ENCODE measurements at regions not wholly inside any gene's neighbourhood (a gene's known extent, or its start where the extent isn't known, plus 50 kb on each side); places are given as distances from the start of the nearest gene placed in this dataset.

DNA sequence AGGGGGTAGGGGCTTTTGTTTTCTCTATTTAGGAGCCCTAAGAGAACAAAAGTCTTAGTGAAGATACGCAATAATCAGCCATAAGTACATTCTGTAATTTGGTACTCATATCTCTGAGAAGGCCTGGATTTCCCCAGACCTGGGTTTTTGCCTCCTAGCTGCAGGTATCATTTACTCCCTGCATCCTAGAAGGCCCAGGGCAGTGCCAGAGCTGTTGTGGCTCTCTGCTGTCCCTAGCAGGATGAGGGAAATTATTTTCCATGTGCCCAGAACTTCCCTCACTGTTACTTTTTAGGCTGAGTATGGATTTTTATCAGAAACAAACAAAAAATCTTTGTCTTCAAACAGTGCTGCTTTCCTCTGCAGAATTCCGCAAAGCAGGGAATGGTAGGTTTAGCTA is 192.5 kb upstream of the SYT1 start:
- no peak for DNase-seq
- H3K27ac ChIP-seq, result no peak overlapping the region
- H3K4me3 ChIP-seq, result no peak overlapping the region
- H3K4me1 ChIP-seq, result no peaks in the 10 kb centered on the region
- H3K9me3 ChIP-seq (replicated peaks), result no peaks in the 10 kb centered on the region
- H3K27me3 ChIP-seq, result no peaks in the 10 kb centered on the region
- H3K36me3 ChIP-seq, result no peaks in the 10 kb centered on the region

DNA sequence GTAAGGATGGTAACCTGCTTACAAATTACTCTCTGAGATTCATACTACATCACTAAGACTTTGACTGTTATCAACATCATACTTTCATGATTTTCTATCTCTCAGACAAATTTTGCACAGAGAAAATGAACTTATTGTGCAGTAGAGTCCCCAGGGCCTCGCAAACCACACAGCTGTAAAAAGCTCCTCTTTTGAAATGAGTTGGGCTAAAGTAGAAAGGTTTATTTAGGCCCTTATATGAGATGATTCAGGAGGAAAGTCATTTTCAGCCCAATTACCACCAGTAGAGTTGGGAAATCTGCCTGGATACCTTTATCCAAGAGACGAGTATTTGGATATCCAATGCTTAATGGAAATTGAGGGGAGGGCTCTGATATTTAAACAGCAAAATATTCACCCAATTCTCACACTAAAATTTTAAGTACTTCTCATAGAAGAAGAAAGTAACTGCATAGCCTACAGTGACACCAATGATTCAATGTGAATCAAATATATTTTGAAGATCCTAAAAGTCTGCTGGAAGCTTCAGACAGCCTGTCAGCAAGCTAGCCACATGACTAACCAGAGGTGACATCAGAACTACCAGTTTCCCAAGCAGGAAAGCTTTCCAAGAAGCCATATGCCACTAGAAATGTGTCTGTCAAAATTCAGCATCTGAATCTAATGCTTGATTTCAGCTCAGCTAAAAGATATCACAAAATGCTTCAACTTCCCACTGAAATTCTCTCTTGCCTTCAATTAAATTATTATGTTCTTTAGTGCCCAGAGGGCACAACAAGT is 190.1 kb upstream of the SYT1 start:
- peak in 1 of 2 experiments; percentile 21 for DNase-seq
- H3K27ac ChIP-seq, result no peak overlapping the region
- H3K27me3 ChIP-seq, result no peaks in the 10 kb centered on the region
- no peak overlapping the region for H3K4me3 ChIP-seq
- H3K36me3 ChIP-seq, result no peaks in the 10 kb centered on the region
- no peaks in the 10 kb centered on the region for H3K9me3 ChIP-seq (replicated peaks)
- no peaks in the 10 kb centered on the region for H3K4me1 ChIP-seq

DNA sequence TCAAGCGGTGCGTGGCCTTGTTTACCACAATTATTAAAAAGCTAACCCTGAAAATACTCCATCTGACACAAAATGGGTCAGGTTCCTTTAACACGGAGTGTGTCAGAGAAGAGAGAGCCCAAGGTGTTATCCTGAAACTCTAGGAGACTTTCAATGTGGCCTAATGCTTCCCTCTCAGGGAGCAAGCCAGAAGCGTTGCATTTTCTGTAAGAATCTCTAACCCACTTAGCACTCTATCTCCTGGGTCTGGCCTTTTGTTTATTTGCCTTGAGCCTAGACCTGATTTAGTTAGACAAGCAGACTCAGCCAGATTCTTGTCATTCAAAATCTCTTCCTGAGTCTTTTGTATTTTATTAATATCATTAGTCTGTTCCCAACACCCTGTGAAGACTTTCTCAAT is 184.0 kb upstream of the SYT1 start:
- H3K36me3 ChIP-seq, result no peaks in the 10 kb centered on the region
- H3K27ac ChIP-seq, result no peak overlapping the region
- H3K4me1 ChIP-seq, result peaks cover 11% of the 10 kb centered on the region
- H3K9me3 ChIP-seq (replicated peaks), result no peaks in the 10 kb centered on the region
- H3K4me3 ChIP-seq, result no peak overlapping the region
- no peaks in the 10 kb centered on the region for H3K27me3 ChIP-seq
- no peak for DNase-seq

DNA sequence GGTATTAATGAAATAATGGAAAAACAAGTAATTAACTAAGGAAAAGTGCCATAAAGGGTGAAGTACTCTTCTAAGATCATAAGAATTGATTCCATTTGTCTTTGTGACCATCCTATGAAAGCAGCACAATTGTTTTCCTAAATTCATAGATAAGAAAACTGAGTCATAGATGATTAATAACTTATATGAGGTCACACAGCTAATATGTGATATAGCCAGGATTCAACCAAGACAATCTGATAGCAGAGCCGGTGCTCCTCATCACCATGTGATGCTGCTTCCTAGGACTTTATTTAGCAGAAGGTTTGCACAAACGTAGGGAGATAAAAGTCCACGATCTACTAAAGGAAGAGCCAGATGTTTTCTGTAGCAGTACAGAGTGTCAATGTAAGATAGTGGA is 181.5 kb upstream of the SYT1 start:
- DNase-seq, result no peak
- H3K9me3 ChIP-seq (replicated peaks), result no peaks in the 10 kb centered on the region

DNA sequence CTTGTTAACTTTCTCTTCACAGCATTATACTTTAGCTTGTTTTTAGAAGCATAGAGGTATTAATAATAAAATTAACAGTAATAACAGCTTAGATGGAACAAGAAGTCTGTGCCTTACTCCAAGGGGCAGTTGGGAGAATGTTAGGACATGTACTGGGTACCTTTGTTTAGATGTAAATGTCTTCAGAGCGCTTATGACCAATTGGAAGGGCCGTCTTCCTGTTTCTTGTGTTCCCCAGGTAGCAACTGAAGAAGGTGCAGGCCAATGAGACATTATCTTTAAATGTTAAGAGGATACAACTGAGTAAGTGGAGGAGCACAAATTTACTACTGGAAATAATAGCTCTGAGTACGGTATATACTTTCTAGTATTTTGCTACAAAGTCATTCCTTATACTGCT is 180.9 kb upstream of the SYT1 start:
- no peaks in the 10 kb centered on the region for H3K9me3 ChIP-seq (replicated peaks)

More for the DNA sequence above, 181.5 kb upstream of the SYT1 start:
- Histone ChIP-seq H3K4me1 (peaks cover 14% of the 10 kb centered on the region), H3K27ac (no peak overlapping the region), H3K36me3 (no peaks in the 10 kb centered on the region), H3K27me3 (no peaks in the 10 kb centered on the region), H3K4me3 (no peak overlapping the region)

DNA sequence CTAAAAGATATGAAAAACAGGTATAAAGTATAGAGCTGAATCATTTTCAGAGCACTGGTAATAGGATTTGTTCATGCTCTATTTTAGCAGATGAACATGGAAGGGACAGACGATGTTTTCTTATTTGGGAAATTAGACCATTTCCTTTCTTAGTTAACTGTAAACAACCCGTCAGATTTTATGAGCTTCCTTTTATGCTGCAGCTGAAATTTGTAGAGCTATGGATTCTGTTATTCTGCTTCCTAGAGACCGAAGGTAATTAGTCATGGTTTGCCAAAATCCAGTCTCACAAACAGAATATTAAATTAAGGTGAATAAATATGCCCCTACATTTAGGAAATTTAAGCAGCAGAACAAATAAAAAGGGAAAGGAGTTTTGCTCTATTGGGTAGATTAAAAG is 180.2 kb upstream of the SYT1 start:
- H3K4me1 ChIP-seq, result peaks cover 16% of the 10 kb centered on the region
- H3K27ac ChIP-seq, result peak overlapping the region; percentile 61
- H3K4me3 ChIP-seq, result no peak overlapping the region
- H3K27me3 ChIP-seq, result no peaks in the 10 kb centered on the region
- no peaks in the 10 kb centered on the region for H3K9me3 ChIP-seq (replicated peaks)
- peak in 1 of 2 experiments; percentile 42 for DNase-seq
- H3K36me3 ChIP-seq, result no peaks in the 10 kb centered on the region

More for the DNA sequence above, 180.9 kb upstream of the SYT1 start:
- H3K27me3 ChIP-seq, result no peaks in the 10 kb centered on the region
- H3K4me1 ChIP-seq, result peaks cover 16% of the 10 kb centered on the region
- no peaks in the 10 kb centered on the region for H3K36me3 ChIP-seq
- H3K4me3 ChIP-seq, result no peak overlapping the region
- DNase-seq, result no peak
- H3K27ac ChIP-seq, result no peak overlapping the region

DNA sequence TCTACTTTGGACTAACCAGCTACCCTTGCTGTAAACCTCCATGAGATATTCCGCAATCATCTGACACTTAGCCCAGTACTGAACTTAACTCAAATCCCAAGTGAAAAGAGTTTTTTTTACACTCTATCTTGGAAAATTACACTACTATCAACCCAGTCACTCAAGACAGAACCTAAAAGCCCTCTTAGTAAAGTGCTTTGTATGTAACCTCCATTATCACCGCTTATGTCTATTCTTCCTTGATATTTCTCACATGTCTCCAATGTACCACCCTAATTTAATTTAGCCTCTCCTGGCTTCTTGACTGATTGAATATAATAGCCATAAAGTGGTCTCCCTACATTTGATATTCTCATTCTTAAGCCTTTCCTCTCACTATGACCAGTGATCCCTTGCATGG is 168.8 kb upstream of the SYT1 start:
- no peaks in the 10 kb centered on the region for H3K9me3 ChIP-seq (replicated peaks)
- no peaks in the 10 kb centered on the region for H3K4me1 ChIP-seq
- no peak overlapping the region for H3K4me3 ChIP-seq
- H3K27me3 ChIP-seq, result no peaks in the 10 kb centered on the region
- H3K36me3 ChIP-seq, result no peaks in the 10 kb centered on the region
- DNase-seq, result no peak
- H3K27ac ChIP-seq, result no peak overlapping the region

DNA sequence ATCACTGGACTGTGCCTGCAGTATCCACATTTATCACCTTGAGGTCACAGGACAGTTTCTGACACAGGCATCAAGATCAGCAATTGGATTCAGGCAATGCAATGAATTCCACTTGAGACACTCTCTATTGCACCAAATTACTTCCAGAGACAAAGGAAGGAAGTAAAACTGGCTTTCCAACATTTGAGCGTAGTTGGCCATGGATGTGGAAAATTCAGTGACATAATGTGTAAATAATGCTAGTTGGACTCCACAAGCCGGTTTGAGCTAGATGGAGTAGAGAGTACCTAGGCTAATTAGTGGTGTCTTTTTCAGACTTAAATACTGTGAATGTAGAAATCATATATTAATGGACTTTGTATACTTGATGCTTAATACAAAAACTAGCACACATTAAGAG is 168.3 kb upstream of the SYT1 start:
- H3K4me3 ChIP-seq, result no peak overlapping the region
- H3K27ac ChIP-seq, result no peak overlapping the region
- no peaks in the 10 kb centered on the region for H3K36me3 ChIP-seq
- H3K4me1 ChIP-seq, result no peaks in the 10 kb centered on the region
- no peak for DNase-seq
- no peaks in the 10 kb centered on the region for H3K27me3 ChIP-seq
- H3K9me3 ChIP-seq (replicated peaks), result no peaks in the 10 kb centered on the region

DNA sequence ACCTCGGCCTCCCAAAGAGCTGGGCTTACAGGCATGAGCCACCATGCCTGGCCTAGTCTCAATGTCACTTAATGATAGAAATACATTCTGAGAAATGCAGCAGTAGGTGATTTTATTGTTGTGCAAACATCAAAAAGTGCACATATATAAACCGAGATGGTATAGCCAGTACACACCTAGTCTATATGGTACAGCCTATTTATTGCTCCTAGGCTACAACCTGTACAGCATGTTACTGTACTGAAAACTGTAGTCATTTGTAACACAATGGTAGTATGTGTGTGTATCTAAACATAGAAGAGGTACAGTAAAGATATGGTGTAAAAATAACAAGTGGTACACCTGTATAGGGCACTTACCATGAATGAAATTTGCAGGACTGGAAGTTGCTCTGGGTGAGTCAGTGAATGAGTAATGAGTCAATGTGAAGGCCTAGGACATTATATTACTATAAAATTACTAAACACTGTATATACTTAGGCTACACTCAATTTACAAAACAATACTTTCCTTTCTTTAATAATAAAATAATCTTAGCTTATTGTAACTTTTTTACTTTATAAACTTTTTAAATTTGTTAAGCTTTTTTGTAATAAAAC is 166.7 kb upstream of the SYT1 start:
- no peak for DNase-seq
- H3K36me3 ChIP-seq, result no peaks in the 10 kb centered on the region
- no peaks in the 10 kb centered on the region for H3K27me3 ChIP-seq
- no peaks in the 10 kb centered on the region for H3K4me1 ChIP-seq
- H3K27ac ChIP-seq, result no peak overlapping the region
- H3K9me3 ChIP-seq (replicated peaks), result no peaks in the 10 kb centered on the region; the same call in 1 of the 2 replicates
- no peak overlapping the region for H3K4me3 ChIP-seq

DNA sequence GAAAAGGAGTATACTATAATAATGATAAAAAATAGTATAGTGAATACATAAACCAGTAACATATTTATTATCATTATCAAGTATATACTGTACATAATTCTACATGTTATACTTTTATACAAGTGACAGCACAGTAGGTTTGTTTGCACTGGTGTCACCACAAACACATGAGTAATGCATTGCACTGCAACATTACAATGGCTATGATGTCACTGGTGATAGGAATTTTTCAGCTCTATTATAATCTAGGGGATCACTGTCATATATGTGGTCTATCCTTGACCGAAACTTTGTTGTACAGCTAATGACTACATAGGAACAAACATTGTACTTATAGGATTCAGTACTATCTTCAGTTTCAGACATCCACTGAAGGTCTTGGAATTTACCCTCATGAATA is 165.8 kb upstream of the SYT1 start:
- DNase-seq, result no peak
- H3K4me3 ChIP-seq, result no peak overlapping the region
- no peaks in the 10 kb centered on the region; the same call in 1 of the 2 replicates for H3K9me3 ChIP-seq (replicated peaks)
- H3K4me1 ChIP-seq, result peaks cover 2% of the 10 kb centered on the region
- no peak overlapping the region for H3K27ac ChIP-seq
- no peaks in the 10 kb centered on the region for H3K27me3 ChIP-seq
- H3K36me3 ChIP-seq, result no peaks in the 10 kb centered on the region

DNA sequence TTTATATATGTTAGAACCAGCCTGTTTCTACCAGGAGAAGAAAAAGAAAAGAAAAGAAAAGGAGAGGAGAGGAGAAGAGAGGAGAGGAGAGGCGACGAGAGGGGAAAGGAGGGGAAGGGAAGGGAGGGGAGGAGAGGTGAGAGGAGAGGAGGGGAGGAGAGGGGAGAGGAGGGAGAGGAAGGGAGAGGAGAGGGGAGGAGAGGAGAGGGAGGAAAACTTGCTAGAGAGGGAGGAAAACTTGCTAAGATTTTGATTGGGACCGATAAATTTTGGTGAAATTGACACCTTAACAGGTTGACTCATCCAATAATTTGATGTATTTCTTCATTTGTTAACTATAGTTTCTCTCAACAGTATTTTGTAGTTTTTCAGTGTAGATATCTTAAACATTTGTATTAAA is 164.0 kb upstream of the SYT1 start:
- no peaks in the 10 kb centered on the region; the same call in 1 of the 2 replicates for H3K9me3 ChIP-seq (replicated peaks)

DNA sequence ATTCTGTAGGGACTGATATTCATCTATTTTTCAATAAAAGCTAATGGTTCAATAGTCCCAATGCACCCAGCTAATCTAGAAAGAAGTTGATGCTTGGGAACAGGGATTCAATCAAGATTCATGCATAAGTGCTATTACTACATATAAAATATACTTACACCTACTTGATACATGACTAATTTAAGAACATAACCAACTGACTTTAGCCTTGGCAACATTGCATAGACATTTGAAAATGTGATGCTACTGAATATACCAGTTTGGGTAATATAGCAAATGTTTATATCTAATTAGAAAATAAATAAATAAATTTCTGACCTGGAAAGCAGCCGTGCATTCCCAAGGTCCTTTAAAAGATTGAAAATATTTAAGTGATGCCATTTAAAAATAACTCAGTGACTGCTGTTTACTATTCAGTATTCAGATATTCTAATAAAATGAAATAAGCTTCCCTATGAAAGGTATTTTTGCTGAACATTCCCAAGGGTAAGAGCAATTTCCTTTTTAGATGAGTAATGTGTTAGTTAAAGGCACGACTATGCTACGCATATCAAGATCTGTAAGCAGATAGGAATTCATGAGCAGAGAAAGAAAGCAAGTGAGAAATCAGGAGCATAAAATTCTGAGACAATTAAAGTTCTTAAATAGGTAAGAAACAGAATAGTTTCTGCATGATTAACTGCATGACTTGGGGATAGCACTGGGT is 160.6 kb upstream of the SYT1 start:
- peak in 1 of 2 experiments; percentile 27 for DNase-seq

More for the DNA sequence above, 164.0 kb upstream of the SYT1 start:
- peaks cover 15% of the 10 kb centered on the region for H3K4me1 ChIP-seq
- DNase-seq, result no peak
- no peaks in the 10 kb centered on the region for H3K27me3 ChIP-seq
- no peak overlapping the region for H3K27ac ChIP-seq
- no peak overlapping the region for H3K4me3 ChIP-seq
- H3K36me3 ChIP-seq, result no peaks in the 10 kb centered on the region

DNA sequence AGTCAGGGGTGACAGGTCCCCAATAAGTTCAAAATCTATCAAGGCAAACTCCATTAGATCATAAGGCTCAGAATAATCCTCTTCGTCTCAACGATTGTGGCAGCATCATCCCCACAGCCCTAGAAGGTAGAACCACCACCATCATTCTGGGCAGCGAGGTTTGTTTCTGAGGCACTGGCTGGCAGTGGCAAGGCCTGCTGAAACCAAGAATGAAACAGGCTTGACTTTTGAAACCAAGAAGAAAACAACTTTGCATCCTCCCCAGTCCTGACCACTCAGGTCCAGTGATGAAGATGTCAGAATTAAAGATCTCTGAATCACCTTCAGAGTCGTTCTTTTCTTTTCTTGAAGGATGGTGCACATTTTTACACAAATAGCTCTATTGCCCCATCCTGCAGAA is 152.6 kb upstream of the SYT1 start:
- no peak overlapping the region for H3K27ac ChIP-seq
- no peaks in the 10 kb centered on the region for H3K36me3 ChIP-seq
- H3K27me3 ChIP-seq, result no peaks in the 10 kb centered on the region
- no peak overlapping the region for H3K4me3 ChIP-seq
- H3K9me3 ChIP-seq (replicated peaks), result no peaks in the 10 kb centered on the region
- DNase-seq, result no peak
- no peaks in the 10 kb centered on the region for H3K4me1 ChIP-seq

More for the DNA sequence above, 160.6 kb upstream of the SYT1 start:
- Histone ChIP-seq H3K27me3 (no peaks in the 10 kb centered on the region), H3K9me3 (replicated peaks) (no peaks in the 10 kb centered on the region; the same call in 1 of the 2 replicates), H3K4me1 (peaks cover 15% of the 10 kb centered on the region), H3K27ac (peak overlapping the region; percentile 64), H3K4me3 (no peak overlapping the region), H3K36me3 (no peaks in the 10 kb centered on the region)

DNA sequence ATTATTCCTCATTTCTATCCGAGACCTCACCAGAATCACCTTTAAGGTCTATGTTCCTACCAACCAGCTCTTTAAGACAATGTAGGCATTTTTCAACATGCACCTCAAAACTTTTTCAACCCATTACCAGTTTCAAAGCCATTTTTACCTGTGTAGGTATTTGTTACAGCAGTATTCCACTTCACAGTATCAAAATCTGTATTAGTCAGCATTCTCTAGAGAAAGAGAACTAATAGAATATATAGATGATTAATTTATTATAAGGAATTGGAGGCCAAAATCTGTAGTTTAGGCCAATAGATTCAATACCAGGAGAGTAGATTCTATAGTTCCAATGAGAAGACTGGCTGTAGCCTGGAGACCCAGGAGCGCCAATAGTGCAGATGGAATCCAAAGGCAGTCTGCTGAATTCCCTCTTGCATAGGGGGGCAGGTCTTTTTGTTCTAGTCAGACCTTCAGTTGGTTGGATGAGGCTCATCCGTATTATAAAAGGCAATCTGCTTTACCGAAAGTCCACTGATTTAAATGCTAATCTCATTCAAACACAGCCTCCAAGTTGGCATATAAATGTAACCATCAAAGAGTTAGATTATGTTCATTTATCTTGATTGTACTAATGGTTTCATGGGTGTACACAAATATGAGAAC is 151.6 kb upstream of the SYT1 start:
- Histone ChIP-seq H3K27ac (no peak overlapping the region), H3K4me1 (no peaks in the 10 kb centered on the region), H3K36me3 (no peaks in the 10 kb centered on the region), H3K4me3 (no peak overlapping the region), H3K27me3 (no peaks in the 10 kb centered on the region), H3K9me3 (replicated peaks) (no peaks in the 10 kb centered on the region)
- DNase-seq, result no peak

DNA sequence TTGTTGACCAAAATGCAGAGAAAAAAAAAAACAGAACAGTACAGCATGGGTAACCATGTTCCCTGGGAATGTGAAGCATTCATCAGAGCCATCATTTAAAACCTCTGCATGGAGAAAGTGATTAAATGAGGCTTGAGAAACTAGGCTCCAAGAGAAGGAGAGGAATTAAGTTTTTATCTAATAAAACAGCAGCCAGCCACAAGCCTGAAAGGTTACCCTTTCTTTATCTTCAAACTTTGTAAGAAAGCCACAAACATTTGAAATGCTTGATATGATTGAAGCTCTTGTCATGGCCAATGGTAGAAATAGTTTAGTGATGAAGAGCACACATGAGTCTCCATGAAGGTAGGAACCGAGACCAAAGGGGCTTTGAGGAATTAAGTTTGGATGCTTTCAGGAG is 144.9 kb upstream of the SYT1 start:
- Histone ChIP-seq H3K4me1 (peaks cover 5% of the 10 kb centered on the region), H3K4me3 (no peak overlapping the region), H3K27me3 (no peaks in the 10 kb centered on the region), H3K9me3 (replicated peaks) (no peaks in the 10 kb centered on the region), H3K36me3 (no peaks in the 10 kb centered on the region), H3K27ac (no peak overlapping the region)
- peak in 1 of 2 experiments; percentile 4 for DNase-seq

All from SJCRH30 (cell line).